ENCODE measurements at regions not wholly inside any gene's neighbourhood (a gene's known extent, or its start where the extent isn't known, plus 50 kb on each side); places are given as distances from the start of the nearest gene placed in this dataset.

DNA sequence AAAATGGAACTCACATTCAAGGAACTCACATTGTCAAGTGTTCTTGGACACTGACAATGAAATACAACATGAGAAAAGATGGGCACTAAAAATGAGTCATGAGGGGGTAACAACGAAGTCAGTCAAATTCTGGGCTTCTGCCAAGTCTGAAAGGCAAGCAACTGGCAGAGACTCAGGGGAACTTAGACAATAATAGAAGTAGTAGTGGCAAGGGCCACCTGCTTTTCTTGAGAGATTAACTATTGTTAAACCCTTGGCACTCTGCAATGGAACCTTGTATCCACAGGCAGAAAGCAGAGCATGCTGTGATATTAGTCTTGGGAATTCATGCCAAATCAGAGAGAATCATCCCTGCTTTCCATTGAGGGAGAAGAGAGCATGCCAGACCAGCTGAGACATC lies 382.6 kb upstream of the CDH2 start:
- Mint-ChIP-seq H3K4me1 (ENCODE audit: unreplicated experiment) (no peaks in the 10 kb centered on the region), H3K4me3 (no peak overlapping the region)
- DNase-seq (ENCODE audit: extremely low spot score, unreplicated experiment): no peak

DNA sequence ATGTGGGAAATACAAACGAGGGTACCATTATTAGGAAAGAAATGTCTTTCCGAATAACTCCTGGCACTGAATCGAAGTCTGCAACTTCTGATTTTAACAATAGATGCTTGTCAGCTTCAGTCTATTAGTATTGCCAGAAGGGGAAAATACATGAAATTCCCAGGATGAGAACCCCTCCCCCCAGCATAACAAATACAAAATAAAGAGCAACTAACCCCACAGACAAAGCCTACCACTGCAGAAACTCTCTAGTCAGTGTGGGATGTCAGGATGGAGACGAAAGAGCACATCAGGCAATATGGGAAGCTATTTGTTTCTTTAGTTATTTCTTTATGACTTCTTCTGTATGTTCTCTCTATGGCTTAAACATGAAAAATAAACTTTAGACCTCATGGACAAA lies 365.0 kb upstream of the CDH2 start:
- TF ChIP-seq, protein P1, sequence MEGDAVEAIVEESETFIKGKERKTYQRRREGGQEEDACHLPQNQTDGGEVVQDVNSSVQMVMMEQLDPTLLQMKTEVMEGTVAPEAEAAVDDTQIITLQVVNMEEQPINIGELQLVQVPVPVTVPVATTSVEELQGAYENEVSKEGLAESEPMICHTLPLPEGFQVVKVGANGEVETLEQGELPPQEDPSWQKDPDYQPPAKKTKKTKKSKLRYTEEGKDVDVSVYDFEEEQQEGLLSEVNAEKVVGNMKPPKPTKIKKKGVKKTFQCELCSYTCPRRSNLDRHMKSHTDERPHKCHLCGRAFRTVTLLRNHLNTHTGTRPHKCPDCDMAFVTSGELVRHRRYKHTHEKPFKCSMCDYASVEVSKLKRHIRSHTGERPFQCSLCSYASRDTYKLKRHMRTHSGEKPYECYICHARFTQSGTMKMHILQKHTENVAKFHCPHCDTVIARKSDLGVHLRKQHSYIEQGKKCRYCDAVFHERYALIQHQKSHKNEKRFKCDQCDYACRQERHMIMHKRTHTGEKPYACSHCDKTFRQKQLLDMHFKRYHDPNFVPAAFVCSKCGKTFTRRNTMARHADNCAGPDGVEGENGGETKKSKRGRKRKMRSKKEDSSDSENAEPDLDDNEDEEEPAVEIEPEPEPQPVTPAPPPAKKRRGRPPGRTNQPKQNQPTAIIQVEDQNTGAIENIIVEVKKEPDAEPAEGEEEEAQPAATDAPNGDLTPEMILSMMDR (conservative IDR thresholded peaks at IDR 0.05): no peak
- Mint-ChIP-seq H3K4me1 (ENCODE audit: unreplicated experiment) (peaks cover 9% of the 10 kb centered on the region), H3K36me3 (no peaks in the 10 kb centered on the region), H3K27me3 (no peaks in the 10 kb centered on the region), H3K9me3 (no peaks in the 10 kb centered on the region), H3K4me3 (no peak overlapping the region), H3K27ac (no peak overlapping the region)
- DNase-seq (ENCODE audit: extremely low spot score, unreplicated experiment): no peak

More for the DNA sequence above, 382.6 kb upstream of the CDH2 start:
- TF ChIP-seq, protein P1 (conservative IDR thresholded peaks at IDR 0.05): no peak
- no peaks in the 10 kb centered on the region for H3K27me3 Mint-ChIP-seq
- no peak overlapping the region for H3K27ac Mint-ChIP-seq
- no peaks in the 10 kb centered on the region for H3K36me3 Mint-ChIP-seq
- H3K9me3 Mint-ChIP-seq: no peaks in the 10 kb centered on the region

DNA sequence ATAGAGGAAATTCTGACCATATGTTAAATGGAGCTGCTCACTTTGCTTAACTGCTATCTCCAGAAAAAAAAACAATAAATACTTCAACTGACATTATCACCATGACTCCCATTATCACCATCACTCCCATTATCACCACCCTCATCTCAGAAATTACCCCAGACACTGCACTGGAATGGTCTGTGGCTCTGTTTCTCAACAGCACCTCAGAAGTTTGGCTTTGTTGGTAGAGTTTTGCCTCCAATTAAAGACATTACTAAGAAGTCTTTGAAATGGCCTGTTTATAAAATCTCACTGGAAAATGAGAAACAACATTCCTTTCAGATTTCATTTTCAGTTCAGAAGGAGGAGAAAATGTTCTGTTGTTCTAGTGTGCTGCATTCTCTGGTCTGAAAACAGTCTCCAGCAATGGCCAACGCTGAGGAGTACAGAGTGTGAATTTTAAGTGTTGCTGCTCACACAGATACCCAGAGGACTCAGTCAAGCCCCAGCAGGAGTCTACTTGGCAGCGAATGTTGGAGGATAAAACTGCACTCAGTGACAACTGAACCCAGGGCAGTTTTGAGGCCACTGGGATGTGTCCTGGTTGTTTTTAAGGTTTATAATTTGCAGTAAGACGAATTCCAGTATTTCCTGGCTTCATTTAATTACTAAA lies 364.5 kb upstream of the CDH2 start:
- no peaks in the 10 kb centered on the region for H3K36me3 Mint-ChIP-seq
- H3K27me3 Mint-ChIP-seq: no peaks in the 10 kb centered on the region
- no peak overlapping the region for H3K4me3 Mint-ChIP-seq
- no peak for DNase-seq (ENCODE audit: extremely low spot score, unreplicated experiment)
- H3K4me1 Mint-ChIP-seq (ENCODE audit: unreplicated experiment): peaks cover 9% of the 10 kb centered on the region
- TF ChIP-seq, protein P1 (conservative IDR thresholded peaks at IDR 0.05): no peak
- H3K9me3 Mint-ChIP-seq: no peaks in the 10 kb centered on the region
- H3K27ac Mint-ChIP-seq: no peak overlapping the region

DNA sequence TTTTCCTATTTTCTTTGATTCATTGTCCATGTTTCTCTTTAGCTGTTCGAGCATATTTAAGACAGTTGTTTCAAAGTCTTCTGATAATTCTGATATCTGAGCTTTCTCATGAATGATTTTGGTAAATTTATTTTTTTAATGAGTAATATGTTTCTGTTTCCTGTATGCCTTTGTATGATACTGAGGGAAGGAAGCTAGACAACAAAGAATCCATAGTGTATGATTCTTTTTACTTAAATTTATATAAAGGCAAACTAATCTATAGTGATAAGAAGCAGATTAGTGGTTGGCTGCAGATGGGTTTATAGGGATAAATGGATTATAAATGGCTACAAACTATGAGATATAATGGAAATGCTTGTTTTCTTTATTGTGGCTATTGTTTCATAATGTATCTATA lies 352.7 kb upstream of the CDH2 start:
- no peaks in the 10 kb centered on the region for H3K9me3 Mint-ChIP-seq
- TF ChIP-seq, protein P1 (conservative IDR thresholded peaks at IDR 0.05): no peak
- no peaks in the 10 kb centered on the region for H3K27me3 Mint-ChIP-seq
- H3K27ac Mint-ChIP-seq: no peak overlapping the region
- H3K36me3 Mint-ChIP-seq: no peaks in the 10 kb centered on the region
- no peak for DNase-seq (ENCODE audit: extremely low spot score, unreplicated experiment)
- H3K4me1 Mint-ChIP-seq (ENCODE audit: unreplicated experiment): no peaks in the 10 kb centered on the region
- H3K4me3 Mint-ChIP-seq: no peak overlapping the region

DNA sequence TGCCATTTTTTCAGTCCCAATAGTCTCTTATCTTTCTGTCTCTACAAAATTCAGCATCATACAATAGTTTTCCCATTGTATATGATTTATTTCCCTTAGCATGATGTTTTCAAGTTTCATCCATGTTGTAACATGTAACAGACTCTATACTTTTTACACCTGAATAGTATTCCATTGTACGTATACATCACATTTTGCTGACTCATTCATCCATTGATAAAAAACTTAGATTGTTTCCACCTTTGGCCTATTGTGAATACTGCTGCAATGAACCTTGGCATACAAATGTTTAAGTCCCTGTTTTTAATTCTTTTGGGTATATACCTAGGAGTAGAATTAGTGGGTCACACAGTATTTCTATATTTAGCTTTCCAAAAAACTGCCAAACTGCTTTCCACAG lies 349.3 kb upstream of the CDH2 start:
- TF ChIP-seq, protein P1 (conservative IDR thresholded peaks at IDR 0.05): no peak
- no peaks in the 10 kb centered on the region for H3K4me1 Mint-ChIP-seq (ENCODE audit: unreplicated experiment)
- DNase-seq (ENCODE audit: extremely low spot score, unreplicated experiment): no peak
- H3K9me3 Mint-ChIP-seq: no peaks in the 10 kb centered on the region
- H3K36me3 Mint-ChIP-seq: no peaks in the 10 kb centered on the region
- no peaks in the 10 kb centered on the region for H3K27me3 Mint-ChIP-seq
- no peak overlapping the region for H3K27ac Mint-ChIP-seq
- no peak overlapping the region for H3K4me3 Mint-ChIP-seq
